SKM-1 (cell line): ENCODE measurements at regions not wholly inside any gene's neighbourhood (a gene's known extent, or its start where the extent isn't known, plus 50 kb on each side); places are given as distances from the start of the nearest gene placed in this dataset.

Experiments used
- DNase-seq: peaks from one replicate; lab custom pipeline; 2025; ENCODE audit not compliant: unreplicated experiment; lab: John Stamatoyannopoulos, UW

DNA sequence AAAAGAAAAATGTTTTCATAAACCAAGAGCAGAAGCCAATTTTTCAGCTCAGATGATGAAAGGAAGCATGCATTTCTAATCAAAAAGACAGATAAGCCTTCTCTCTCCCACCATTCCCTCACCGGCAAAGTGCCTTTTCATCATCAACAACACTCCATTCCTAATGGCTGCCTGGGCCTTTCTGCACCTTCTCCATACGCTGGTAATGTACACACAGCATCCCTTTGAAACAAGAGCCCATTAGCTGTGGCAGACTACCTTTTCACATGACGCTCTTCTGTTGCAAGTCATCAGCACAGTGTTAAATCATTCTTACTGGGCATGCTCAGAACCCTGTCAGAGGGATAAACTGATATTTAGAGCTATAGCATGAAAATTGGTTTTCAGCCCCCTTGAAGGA is 408.9 kb downstream of the MEIS1 start:
- DNase-seq, result no peak

DNA sequence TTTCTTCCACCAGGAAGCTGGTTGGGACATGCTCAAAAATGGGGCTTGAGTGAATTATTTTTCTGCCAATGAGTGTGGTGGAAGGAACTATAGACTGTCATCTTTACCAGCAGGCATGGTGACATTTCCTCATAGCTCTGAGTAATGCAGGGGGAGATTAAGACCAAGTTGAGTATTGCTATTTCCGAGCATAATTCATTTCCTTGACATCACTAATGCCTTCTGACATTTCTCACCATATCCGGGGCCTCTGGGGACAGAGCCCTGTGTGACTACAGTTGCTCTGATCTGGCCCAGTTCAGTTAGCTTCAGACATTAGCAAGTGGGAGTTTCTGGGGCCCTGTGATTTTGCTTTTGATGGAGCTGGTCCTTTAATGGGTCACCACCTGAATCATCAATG is 410.4 kb downstream of the MEIS1 start:
- DNase-seq, result no peak

DNA sequence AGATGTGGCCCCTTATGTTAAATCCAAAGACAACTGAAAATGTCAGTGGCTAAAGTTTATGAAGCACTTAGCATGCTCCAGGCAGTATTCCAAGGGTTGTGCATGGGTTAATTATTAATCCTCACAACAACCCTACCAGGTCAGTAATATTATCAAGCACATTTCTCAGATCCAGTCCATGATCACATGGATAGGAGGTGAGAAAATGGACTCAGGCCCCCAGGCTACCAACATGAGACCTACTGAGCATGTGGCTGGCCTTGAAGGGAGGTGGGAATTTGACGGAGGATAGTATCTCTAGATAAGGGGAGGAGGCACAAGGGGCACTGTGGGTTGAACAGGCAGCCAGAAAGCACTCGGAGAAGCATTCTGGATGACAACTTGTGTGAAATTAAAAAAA is 412.0 kb downstream of the MEIS1 start:
- no peak for DNase-seq

DNA sequence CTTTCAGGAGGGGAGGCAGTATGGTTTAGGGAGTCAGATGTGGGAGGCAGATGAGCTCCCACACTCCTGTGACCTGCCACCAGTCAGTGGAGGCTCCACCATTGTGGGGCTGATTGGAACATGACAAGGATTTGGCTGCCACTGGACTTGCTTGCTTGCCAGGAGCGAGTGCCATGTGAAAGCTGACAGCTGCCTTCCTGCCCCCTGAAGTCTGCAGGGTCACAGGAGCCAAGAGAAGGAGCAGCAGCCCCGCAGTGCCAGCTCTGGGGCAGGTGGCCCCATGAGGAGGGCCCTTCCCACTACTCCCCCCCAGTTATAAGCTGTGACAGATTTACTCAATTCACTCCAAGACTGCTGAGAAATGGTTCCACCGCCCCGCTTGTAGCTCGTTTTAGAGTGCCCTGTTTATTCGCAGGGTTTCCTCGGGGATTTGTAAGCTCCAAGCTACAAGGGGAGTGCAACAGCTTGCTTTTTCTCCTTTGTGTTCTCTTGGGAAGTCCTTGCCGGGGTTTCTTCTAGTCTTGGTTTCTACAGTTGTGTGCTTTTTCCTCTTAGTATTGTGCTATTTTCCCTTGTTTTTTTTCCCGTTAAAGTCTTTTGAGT is 414.3 kb downstream of the MEIS1 start:
- DNase-seq, result no peak

DNA sequence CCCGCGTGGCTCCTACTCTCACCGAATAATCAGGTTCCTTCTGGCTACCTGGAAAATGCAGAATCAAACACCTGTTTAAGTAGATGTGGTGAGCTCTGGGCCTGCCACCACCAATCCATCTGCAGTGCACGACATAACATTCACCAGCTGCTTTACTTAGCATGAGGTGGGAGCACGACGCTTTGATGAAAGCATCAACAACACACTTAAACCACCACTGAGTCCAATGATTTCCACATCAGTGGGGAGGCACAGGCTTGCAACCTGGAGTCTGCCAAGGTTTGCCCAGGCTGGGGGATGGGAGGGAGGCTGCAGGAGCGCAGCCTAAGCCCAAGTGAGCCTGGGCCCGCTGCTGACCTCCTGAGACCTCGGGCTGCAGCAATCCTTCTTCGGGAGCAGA is 415.5 kb downstream of the MEIS1 start:
- DNase-seq, result no peak

DNA sequence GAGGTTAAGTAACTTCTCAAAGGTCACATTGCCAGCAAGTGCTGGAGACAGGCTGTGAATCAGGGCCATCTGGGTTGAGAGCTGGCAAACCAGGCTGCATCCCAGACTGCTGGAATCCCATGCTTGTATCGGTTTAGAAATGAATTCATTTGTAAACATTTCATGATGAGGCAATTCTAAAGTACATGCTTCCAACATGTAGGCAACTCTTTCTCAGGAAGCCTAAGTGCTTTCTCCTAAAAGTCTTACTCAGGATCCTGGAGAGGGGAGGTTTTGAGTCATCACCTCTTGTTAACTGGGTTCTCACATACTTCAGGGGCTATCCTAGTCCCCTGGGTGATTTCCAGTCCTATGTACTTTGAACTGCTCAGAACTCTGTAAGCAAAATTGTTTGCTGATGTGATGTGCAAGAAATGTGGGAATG is 416.5 kb downstream of the MEIS1 start:
- no peak for DNase-seq

DNA sequence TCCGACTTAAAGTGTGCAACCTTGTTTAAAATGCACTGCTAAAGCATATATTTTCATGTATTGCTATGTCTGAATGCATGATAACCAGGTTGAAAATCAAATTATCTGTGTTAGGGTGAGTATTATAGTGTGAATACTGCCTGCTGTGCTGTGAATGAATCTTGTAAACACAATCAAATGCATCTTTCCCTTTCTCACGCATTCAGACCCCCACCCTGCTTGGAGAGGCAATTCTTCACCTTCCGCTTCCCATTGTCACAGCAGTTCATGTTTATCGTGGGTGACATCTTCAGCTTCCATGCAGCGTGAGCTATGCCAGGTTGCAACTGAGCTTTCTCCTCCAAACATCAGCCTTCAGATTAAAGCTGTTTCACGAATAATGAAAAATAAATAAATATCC is 418.0 kb downstream of the MEIS1 start:
- DNase-seq, result no peak

DNA sequence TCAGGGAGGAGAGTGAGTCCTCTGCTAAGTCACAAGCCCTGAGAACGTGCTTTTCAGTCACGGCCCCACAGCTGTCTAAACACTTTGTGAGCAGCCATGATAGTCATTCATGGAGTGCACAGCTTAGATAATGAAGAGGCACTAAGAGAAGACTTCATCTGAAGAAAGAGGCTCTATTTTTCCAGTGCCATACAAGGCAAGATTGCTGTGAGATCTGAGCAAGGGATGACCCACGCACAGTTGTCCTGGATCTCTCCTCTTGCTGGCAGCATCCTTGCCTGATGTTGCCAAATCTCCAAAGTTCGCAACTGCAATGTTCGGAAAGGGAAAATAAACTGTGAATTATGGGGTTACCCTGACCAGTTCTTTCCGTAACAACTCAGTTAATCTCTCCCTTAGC is 418.7 kb downstream of the MEIS1 start:
- no peak for DNase-seq

DNA sequence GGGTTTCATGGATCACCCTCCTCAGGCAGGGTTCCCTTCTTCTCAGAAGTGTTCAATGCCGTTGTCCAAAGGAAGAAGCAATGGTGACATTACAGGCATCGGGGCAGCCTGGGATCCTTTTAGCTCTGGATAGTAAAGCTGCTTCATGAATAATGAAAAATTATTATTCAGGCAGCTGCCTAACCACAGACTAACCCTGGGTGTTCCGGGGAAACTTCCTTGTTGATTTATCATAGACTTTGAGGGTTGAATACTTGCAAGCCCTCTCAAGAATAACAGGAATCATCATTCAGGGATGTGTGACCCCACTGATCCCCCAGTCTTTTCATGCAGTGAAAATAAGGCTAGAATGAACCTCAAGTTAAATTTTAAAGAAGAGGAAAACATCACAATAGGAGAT is 419.4 kb downstream of the MEIS1 start:
- DNase-seq, result no peak

DNA sequence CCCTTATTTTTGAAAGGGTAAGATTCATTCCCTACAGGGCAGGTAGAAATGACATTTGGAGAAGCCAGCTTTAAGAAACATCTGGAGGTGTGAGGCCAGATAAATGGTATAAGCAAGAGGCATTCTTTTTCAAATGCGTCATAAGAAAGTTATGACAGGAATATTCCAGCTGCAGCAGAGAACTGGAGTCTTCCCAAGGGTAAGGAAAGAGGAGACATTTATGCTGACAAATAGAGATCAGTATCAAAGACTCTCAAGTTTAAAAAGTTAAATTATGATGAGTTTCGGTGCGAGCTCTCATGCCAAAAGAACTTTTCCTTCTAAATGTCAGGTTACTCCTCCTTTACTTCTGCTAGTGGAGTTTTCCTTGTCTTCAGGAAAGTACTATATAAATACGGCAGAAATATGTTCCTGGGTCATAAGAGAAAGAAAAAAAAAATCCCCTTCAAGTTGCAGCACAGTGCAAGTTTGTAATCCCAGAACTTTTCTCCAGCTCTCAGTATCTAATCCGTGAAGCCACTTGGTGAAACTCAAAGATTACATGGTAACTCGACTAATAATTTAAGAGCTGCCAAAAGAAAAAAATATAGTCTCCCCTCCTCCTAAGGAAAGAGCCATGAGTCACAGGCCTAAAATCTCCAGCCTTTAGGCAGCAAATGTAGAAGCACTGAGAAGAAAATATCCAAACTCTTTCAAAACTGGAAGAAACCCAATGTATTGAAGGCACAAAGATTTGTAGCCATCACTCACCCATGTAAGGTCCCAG is 428.1 kb downstream of the MEIS1 start:
- no peak for DNase-seq

DNA sequence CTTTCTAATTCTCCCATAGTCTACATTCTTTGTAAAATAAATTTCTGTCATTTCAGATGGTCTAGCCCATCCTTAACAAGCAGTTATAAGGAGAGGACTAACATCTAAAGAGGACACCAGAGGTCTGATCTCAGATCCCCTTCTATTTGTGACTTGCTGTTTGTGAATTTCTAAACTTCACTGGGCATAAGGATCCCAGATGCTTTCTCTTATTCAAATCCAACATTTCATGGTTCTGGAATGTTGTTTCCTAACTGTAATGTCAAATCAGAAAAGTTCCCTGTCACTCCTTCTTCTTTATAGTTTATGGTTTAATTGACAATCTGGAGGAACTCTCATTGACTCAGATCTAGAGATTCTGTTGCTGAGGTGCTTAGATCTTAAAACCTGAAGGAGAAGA is 430.2 kb downstream of the MEIS1 start:
- no peak for DNase-seq

DNA sequence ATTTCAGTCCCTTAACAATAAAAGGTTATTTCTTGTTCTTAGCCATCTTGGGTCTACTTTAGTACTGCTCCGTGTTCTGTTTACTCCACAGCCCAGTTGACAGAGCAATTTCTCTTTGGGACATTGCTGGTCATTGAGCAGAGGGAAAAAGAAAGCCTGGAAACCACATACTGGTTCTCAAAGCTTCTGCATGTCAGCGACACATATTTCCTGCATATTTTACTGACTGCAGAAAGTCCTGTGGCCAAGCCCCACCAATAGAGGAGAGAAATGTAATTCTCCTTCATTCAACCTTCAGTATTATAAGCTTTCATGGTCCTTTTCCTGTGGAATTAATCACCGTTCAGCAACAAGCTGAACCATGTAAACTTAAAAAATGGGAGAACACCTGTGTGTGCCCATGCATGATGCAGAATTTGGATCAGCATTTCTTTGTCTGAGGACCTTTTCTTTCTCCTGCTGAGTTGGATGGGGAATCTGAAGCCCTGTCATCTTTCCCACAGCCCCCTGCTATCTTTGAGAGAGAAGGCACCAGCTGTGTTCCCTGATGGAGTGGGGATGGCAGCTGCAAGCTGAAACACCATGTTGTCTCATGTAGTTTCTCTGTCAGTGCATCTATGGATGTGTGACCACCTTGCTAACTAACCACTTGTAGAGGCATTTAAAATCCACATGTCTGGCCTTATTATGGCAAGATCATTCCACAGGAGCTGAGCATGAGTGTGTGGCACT is 431.6 kb downstream of the MEIS1 start:
- no peak for DNase-seq

DNA sequence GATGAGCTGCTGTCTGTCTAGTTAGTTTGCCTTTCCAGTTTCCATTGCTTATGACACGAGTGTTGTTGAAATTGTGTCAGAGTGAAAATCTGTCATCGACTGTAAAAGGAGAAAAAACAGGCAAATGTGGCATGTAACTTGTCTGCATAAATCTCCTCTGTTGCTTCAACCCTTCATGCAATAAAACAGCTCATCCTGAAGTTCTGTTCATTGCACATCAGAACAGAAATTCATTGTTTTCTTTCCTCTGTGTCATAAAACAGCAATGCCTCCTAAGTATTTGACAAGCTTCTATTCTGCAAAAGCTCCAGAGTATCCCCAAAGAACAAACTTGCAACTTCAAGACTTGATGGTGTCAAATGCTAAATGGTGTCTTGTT is 432.1 kb downstream of the MEIS1 start:
- no peak for DNase-seq

DNA sequence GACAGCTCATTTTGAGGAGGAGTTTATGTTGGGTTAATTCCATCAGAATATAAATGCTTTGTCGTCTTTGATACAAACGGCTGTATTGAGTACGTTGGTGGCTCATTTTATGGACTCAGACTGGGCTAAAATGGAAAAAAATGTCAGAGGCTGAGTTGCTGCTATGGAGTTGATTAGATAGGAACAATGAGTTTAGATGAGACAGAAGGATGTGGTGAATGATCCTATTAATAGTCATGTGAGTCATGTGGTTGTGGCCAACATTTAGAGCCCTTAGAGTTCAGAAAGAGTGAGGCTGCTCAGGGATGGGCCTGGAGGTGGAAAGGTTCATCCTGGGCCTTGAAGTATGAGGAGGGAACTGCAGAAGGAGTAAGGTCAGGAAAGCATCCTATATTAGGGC is 434.2 kb downstream of the MEIS1 start:
- DNase-seq, result no peak

DNA sequence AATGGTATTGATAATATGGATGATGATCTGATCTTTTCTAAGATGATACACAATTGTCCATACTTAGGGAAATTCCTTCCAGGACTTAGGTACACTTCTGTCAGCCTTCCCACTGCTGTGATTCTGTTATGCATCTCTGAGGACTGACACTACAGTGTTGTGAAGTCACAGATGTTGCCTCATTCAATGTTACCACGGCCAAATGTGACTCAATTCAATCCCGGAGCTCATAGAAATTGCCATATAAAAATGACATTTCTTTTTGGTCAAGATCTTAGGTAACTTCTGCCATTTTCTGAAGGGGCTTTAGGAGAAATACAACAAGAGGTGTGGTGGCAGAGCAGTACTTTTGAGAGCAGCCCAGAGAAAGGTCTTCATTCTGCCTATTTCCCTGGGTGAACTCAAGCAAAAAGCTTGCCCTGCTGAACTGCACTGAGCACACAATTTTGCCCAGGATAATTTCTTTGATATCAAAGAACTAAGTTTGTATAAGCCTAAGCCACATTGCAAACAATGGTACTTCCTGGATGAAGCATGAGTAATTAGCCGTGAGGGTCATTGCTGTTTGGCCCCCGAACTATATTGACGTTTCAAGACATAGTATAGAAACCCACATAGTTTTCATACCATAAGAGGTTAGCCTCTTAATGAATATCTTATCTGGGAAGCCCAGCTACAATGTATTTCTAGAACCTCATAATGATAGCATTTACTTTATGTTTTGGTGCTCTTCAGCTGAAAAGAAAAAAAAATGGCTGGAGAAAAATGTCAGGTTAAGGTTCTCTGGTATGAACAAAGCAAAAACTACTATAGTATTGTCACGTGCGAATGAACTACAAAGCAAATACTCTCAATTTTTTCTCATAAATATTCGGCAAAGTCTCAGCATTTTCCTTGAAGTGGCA is 437.4 kb downstream of the MEIS1 start:
- no peak for DNase-seq

DNA sequence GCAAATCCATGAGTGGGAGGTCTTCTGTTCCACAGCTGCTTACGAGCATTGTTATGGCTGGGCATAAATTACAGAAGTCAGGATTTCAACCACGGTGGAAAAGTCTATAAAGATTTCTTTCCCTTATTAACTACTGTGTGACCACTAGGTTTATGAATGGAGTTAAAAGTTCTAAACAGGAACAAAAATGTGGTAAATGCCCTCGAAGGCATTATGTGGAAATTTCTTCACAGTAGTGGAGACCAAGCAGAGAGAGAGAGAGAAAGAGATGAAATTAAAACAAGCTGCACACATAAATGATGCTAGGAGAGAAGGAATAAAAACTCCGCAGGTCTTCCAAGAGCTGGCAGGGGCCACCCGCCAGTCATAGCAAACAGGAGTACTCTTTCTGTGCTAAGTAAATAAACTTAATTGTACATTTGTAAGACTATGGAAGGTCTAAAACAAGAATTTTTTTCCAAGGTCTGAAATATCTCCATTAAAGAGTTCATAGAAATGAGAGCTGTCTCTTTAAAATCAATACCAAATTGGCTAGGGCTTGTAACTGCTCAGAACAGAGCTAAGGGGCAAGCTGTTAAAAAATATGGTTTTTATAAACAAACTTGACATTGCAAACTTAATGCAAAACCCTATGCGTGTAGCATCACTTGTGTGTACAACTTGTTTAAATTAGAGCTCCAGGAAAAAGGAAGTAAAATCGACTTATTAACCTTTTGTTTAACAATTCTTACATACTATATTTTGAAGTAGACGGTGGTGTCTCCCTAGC is 438.2 kb downstream of the MEIS1 start:
- no peak for DNase-seq

DNA sequence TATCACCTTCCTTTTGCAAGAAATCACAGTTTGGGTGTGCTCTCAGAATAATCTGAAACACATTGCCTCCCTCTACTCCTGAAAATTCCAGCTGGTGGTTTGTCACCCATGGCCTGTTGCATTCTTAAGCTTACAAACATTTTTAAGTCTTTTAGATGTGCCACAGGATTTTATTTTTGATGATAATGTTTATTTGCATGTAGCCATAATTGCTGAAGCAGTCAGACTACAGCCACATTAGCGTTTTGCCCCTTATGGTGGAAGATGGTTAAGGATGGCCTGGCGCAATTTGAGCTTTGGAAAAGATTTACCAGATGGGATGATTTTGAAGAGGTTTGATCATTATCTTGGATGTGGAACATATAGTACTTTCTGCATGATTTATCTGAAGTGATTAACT is 439.5 kb downstream of the MEIS1 start:
- DNase-seq, result no peak

DNA sequence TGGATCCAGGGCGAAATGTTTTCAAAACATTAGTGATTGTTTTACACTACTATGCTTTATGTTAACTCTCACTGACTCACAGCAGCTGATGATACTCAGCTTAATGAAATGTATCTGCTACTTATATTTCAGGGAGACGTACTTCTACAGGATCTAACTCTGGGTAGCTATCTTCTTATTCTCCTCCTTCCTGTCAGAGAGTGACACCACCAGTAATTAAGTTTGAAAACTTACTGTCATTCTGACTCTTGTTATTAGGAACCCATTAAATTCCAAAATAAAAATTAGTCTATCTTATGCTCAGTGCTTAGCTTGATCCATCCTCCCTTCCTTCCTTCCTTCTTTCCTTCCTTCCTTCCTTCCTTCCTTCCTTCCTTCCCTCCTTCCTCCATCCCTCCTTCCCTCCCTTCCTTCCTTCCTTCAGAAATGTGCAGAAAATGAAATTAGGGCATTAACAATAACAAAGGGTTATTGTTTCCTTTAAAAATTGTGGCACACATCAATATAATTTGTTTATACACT is 441.1 kb downstream of the MEIS1 start:
- no peak for DNase-seq

DNA sequence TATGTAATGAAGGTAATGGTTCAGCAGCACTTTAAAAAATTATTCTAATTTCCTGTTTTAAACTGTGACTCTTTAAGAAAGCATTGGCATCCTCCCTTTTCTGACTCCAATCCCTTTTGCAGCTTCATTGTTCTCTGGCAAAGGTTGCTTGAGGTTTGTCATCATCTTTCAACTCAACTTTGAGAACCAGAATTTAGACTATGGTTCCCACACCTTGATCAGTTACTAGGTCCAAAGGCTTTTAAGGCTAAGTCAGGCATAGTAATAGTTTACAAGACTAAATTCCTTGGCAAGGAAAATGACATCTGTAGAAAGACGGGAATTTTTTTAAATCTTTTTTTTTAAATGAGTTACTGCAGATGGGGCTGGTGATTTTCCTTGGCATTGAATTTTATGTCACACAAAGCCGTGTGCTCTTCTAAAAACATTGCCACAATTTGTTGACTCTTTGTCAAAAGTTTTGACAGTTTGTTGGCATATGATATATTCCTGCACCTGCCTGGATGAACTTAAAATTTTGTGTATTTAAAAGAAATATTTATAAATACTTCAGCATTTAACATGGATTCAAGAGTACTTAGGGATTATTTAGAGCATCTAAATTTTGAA is 451.0 kb downstream of the MEIS1 start:
- DNase-seq, result no peak

DNA sequence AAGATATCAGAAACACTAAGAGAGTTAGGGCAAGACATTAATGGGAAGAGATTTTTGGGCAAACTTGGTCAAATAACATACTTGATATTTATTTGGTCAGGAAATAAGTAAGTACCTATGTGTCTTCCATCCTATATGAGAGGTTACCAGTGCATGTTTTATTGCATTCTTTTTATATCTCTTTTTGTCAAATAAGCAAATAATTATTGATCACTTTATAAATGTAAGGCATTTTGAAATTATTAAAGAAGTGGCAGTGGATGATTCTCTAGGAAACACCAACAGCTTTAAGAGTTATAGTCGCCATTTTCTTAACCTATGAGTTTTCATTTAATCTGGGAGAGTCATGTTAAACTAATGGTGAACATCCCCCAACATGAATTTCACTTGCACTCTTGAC is 453.3 kb downstream of the MEIS1 start:
- no peak for DNase-seq
